ENCODE measurements at regions not wholly inside any gene's neighbourhood (a gene's known extent, or its start where the extent isn't known, plus 50 kb on each side); places are given as distances from the start of the nearest gene placed in this dataset.

DNA sequence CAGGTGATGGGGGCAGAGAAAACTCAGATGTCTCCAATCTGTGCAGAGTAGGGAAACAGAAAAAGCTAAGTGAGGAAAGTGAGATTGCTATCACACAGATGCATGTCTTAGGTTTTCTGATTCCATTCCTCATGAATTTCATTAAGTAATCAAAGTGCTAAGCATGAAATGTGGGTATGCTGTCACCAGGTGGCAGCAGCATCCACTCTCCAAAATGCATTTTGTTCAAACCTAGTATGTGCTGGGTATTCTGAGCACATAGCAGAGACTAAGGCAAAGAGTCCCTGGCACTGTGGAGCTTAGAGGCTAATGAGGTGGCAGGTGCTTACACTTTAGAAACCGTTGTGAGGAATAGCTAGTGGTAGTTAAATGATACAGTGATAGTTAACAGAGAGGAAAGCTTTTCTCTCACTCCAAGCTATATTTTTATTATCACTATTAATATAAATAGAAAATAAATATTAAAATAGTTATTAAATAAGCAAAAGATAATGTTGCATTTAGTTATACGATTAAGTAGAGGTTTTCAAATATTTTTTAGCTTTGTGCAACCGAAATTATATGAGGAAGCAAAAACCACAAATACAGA, 179.5 kb downstream of the CDH26 start:
- intact Hi-C loops (cut with micrococcal nuclease) = no loop called here
- Mint-ChIP-seq H3K9me3 (no peaks in the 10 kb centered on the region), H3K4me3 (peak overlapping the region; percentile 43), H3K4me1 (ENCODE audit: low read depth) (peaks cover 3% of the 10 kb centered on the region), H3K27me3 (peaks cover 3% of the 10 kb centered on the region), H3K27ac (no peak overlapping the region), H3K36me3 (ENCODE audit: low read depth) (no peaks in the 10 kb centered on the region)
- ChIA-PET POLR2A (no interaction called here), CTCF (interaction anchor here (0.7 to 1.5 kb wide), 11 partner anchors 16 to 194 kb away, joined by 3 to 6 read pairs (median 3); no protein-coding TSS in a partner anchor)
- peak; percentile 74 for ATAC-seq
- TF ChIP-seq, protein P1, sequence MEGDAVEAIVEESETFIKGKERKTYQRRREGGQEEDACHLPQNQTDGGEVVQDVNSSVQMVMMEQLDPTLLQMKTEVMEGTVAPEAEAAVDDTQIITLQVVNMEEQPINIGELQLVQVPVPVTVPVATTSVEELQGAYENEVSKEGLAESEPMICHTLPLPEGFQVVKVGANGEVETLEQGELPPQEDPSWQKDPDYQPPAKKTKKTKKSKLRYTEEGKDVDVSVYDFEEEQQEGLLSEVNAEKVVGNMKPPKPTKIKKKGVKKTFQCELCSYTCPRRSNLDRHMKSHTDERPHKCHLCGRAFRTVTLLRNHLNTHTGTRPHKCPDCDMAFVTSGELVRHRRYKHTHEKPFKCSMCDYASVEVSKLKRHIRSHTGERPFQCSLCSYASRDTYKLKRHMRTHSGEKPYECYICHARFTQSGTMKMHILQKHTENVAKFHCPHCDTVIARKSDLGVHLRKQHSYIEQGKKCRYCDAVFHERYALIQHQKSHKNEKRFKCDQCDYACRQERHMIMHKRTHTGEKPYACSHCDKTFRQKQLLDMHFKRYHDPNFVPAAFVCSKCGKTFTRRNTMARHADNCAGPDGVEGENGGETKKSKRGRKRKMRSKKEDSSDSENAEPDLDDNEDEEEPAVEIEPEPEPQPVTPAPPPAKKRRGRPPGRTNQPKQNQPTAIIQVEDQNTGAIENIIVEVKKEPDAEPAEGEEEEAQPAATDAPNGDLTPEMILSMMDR (IDR thresholded peaks at IDR 0.05) = peak; percentile 56
- peak; percentile 56 for DNase-seq

DNA sequence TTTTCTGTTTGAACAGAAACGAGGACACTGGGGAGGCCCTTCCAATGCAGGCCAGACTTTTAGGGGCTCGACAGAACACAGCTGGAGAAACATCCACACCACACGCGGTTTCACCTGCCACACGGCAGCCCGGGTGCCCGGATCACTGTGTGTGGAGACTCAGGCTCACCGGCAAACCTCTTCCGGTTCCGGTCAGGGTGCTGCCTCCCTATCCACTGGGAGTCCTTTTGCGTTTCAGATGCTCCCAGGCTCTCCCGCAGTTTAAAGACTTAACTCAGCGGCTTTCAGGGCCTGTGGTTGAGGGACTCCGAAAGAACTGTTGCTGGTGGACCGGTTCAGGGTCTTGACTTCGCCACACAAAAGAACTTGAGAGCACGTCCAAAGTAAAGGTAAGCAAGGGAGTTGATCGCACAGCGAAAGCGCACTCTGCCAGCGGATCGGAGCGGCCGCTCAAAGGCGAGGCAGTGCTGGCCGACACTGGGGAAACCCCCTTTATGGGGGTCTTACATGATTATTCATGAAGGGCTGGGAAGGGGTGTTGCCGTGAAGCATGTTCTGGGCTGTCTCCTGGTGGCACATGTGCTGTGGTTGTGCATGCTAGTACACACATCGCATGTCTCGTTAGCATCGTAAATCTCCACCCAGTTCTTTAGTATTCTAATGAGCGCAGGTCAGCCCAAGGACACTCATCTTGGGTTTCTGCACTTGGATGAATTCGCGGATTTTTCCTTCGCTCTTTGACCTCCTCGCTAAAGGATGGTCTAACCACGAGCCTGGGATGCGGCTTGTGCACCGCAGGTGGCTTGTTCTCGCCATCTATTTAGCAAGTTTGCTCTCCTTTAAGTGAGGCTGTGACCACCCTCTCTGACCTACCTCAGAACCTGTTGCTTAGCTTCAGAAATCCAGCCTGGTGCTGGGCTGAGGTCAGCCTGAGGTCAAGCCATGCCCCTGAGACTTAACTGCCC, 180.3 kb downstream of the CDH26 start:
- Mint-ChIP-seq H3K27me3 (peaks cover 3% of the 10 kb centered on the region), H3K4me1 (ENCODE audit: low read depth) (peaks cover 3% of the 10 kb centered on the region), H3K36me3 (ENCODE audit: low read depth) (no peaks in the 10 kb centered on the region), H3K9me3 (no peaks in the 10 kb centered on the region), H3K4me3 (peak overlapping the region; percentile 43), H3K27ac (no peak overlapping the region)
- CTCF ChIA-PET = interaction anchor here (0.7 to 1.3 kb wide), 9 partner anchors 17 to 195 kb away, joined by 3 to 6 read pairs (median 3); no protein-coding TSS in a partner anchor
- TF ChIP-seq, protein P1 (IDR thresholded peaks at IDR 0.05) = no peak
- POLR2A ChIA-PET = no interaction called here
- intact Hi-C loops (cut with micrococcal nuclease) = no loop called here
- peak; percentile 37 for ATAC-seq
- peak; percentile 39 for DNase-seq

DNA sequence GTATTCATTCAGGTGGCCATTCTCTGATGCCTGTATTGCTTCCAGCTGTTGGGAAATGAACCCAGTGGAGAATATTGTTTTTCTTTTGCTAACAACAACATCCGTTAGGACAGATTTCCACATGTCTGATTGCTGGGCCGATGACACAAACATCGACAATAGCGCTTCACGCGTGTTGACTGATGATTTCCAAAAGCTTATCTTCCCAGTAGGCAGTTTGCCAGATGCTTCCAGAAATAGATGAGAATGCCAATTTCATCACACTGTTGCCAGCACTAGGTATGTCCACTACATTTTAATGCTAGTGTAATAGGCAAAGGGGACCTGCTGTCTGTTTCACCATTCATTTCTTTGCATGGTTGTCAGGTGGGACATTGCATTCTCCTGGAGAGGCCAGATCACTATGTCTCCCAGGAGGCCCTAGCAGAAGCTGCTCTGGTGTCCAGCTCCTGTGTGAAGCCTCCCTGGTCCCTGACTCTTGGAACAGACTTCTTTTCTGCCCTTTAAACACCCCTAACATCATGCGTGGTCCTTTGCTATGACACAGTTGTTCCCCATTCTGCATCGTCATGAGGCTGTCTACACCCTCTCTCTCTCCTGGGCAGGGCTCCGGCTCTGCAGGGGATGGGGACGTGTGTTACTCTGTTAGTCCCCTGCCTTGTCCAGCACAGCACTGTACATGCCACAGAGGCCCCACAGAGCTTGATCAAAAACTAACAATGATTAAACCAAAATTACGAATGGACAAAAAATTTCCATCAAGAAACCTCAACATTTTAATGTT, 181.6 kb downstream of the CDH26 start:
- TF ChIP-seq, protein P1 (IDR thresholded peaks at IDR 0.05) = no peak
- peaks cover 3% of the 10 kb centered on the region for H3K4me1 Mint-ChIP-seq (ENCODE audit: low read depth)
- intact Hi-C loops (cut with micrococcal nuclease) = no loop called here
- DNase-seq (no peak), ATAC-seq (no peak)
- no peaks in the 10 kb centered on the region for H3K9me3 Mint-ChIP-seq
- H3K36me3 Mint-ChIP-seq (ENCODE audit: low read depth) = no peaks in the 10 kb centered on the region
- H3K27me3 Mint-ChIP-seq = peaks cover 3% of the 10 kb centered on the region
- ChIA-PET CTCF (no interaction called here), POLR2A (no interaction called here)
- H3K4me3 Mint-ChIP-seq = no peak overlapping the region
- no peak overlapping the region for H3K27ac Mint-ChIP-seq

DNA sequence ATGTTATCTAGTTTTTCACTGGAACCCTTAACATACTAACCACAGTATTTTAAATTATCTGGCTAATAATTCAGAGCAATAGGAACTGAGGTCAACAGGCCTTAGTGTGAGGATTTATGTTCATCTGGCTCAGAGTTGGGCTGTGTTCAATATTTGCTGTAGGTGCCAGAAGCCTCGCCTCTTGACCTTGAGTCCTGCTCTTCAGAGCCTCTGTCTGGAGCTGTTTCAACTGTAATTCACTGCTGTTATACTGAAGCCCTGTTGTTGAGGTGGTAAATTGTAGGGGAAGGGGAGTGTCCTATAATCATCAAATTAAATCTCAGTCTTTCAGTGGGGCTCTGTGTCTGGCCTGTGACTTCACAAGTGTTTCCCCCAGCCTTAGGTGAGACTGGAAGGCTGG, 184.4 kb downstream of the CDH26 start:
- POLR2A ChIA-PET = no interaction called here
- Mint-ChIP-seq H3K4me3 (no peak overlapping the region), H3K27ac (no peak overlapping the region), H3K4me1 (ENCODE audit: low read depth) (peaks cover 2% of the 10 kb centered on the region), H3K9me3 (no peaks in the 10 kb centered on the region), H3K27me3 (peaks cover 2% of the 10 kb centered on the region), H3K36me3 (ENCODE audit: low read depth) (no peaks in the 10 kb centered on the region)
- TF ChIP-seq, protein P1 (IDR thresholded peaks at IDR 0.05) = no peak
- no peak for DNase-seq
- CTCF ChIA-PET = no interaction called here
- ATAC-seq = no peak
- intact Hi-C loops (cut with micrococcal nuclease) = no loop called here

All from activated CD8-positive, alpha-beta T cell treated with anti-CD3 and anti-CD28 coated beads for 36 hours (primary cell).